SK-N-SH (cell line): ENCODE measurements at regions not wholly inside any gene's neighbourhood (a gene's known extent, or its start where the extent isn't known, plus 50 kb on each side); places are given as distances from the start of the nearest gene placed in this dataset.

Experiments used
- CTCF ChIA-PET: fragments of 300-600, 350-600 bp; formaldehyde crosslinking; extraction: SDS; loops from one replicate; lab custom pipeline; 2021; lab: Yijun Ruan, JAX
- POLR2A ChIA-PET: fragments of 350-600 bp; sonication (Branson Sonifier 250); formaldehyde crosslinking; extraction: SDS; loops from one replicate; lab custom pipeline; 2020; ENCODE audit warnings: antibody characterized with exemption, inconsistent platforms; lab: Yijun Ruan, JAX
- DNase-seq: peaks from one replicate; pipeline ENCODE4 v3.0.0; 2012
- H2AFZ ChIP-seq: fragments of 200-600 bp; sonication (generic); 2 replicates; pipeline ENCODE4 v1.8.1; 2016; ENCODE audit warnings: antibody characterized with exemption, mild to moderate bottlenecking, low read depth
- H3F3A ChIP-seq: fragments of 200-600 bp; sonication (generic); replicated peaks from 2 replicates; pipeline ENCODE3; 2016; ENCODE audit warnings: antibody characterized with exemption, mild to moderate bottlenecking; ENCODE audit not compliant: insufficient read depth
- H3K27ac ChIP-seq, 2 experiments: fragments of 200-500 bp in 1 of 2; fragments of 200-600 bp in 1 of 2; sonication (Bioruptor generic) in 1 of 2; sonication (generic), shearing (Covaris generic) in 1 of 2; 2 replicates each; pipeline versions ENCODE4 v1.5.1 to v1.6.1; 2014 to 2016; ENCODE audit warnings: low read depth in 2 of 2, inconsistent platforms in 1 of 2, low read length in 1 of 2, mild to moderate bottlenecking in 1 of 2, mixed read lengths in 1 of 2
- H3K27me3 ChIP-seq: fragments of 200-600 bp; sonication (generic), shearing (Covaris generic); 2 replicates; pipeline ENCODE4 v1.6.1; 2016; ENCODE audit warnings: mixed run types; ENCODE audit not compliant: insufficient read depth
- H3K36me3 ChIP-seq, 2 experiments: fragments of 200-500 bp in 1 of 2; fragments of 200-600 bp in 1 of 2; sonication (Bioruptor generic) in 1 of 2; sonication (generic) in 1 of 2; replicated peaks in 1 of 2; 2 replicates each; pipeline versions ENCODE3 to v1.5.1; 2014 to 2016; ENCODE audit warnings: low read length in 1 of 2, mild to moderate bottlenecking in 1 of 2; ENCODE audit not compliant: insufficient read depth in 2 of 2, control insufficient read depth in 1 of 2
- H3K4me1 ChIP-seq, 2 experiments: fragments of 200-500 bp in 1 of 2; fragments of 200-600 bp in 1 of 2; sonication (Bioruptor generic) in 1 of 2; sonication (generic), shearing (Covaris generic) in 1 of 2; 2 replicates each; pipeline versions ENCODE4 v1.5.1 to v1.6.1; 2014 to 2016; ENCODE audit warnings: low read depth in 1 of 2, low read length in 1 of 2, mixed run types in 1 of 2; ENCODE audit not compliant: insufficient read depth in 2 of 2, control insufficient read depth in 1 of 2
- H3K4me2 ChIP-seq: fragments of 200-600 bp; sonication (generic), shearing (Covaris generic); 2 replicates; pipeline ENCODE4 v1.6.1; 2017; ENCODE audit warnings: mixed run types
- H3K4me3 ChIP-seq, 2 experiments: fragments of 200-500 bp in 1 of 2; fragments of 200-600 bp in 1 of 2; sonication (Bioruptor generic) in 1 of 2; sonication (generic), shearing (Covaris generic) in 1 of 2; 2 replicates each; pipeline versions ENCODE4 v1.5.1 to v1.8.1; 2014 to 2016; ENCODE audit warnings: low read depth in 2 of 2, inconsistent platforms in 1 of 2, low read length in 1 of 2, mild to moderate bottlenecking in 1 of 2, mixed read lengths in 1 of 2, moderate library complexity in 1 of 2
- H3K79me2 ChIP-seq: fragments of 200-600 bp; sonication (generic); 2 replicates; pipeline ENCODE4 v1.8.1; 2017; ENCODE audit warnings: mild to moderate bottlenecking; ENCODE audit not compliant: insufficient read depth
- H3K9ac ChIP-seq: fragments of 200-600 bp; sonication (generic); 2 replicates; pipeline ENCODE4 v1.6.1; 2017; ENCODE audit warnings: mixed run types
- H3K9me2 ChIP-seq: fragments of 200-600 bp; sonication (generic); 2 replicates; pipeline ENCODE4 v1.6.1; 2017; ENCODE audit warnings: mixed run types
- H3K9me3 ChIP-seq: fragments of 200-600 bp; sonication (generic); 2 replicates; pipeline ENCODE4 v1.6.1; 2017; ENCODE audit warnings: mixed run types, mild to moderate bottlenecking, moderate library complexity
- H4K20me1 ChIP-seq: fragments of 200-600 bp; sonication (generic); 2 replicates; pipeline ENCODE4 v1.6.1; 2017; ENCODE audit warnings: mild to moderate bottlenecking, mixed run types; ENCODE audit not compliant: insufficient read depth
- CHD2 ChIP-seq: fragments of 150-350 bp; IDR thresholded peaks from 2 replicates; pipeline ENCODE4 v1.6.1; 2018; ENCODE audit warnings: low read length; ENCODE audit not compliant: partially characterized antibody
- ELF1 ChIP-seq: IDR thresholded peaks from 2 replicates; pipeline ENCODE4 v1.4.0; 2012
- EP300 ChIP-seq, 2 experiments: IDR thresholded peaks; 2 replicates each; pipeline versions ENCODE4 v1.4.0 to v1.6.1; 2012; ENCODE audit warnings: borderline replicate concordance in 1 of 2, low read depth in 1 of 2, low read length in 1 of 2
- GABPA ChIP-seq: IDR thresholded peaks from 2 replicates; pipeline ENCODE4 v1.4.0; 2012; ENCODE audit warnings: low read depth, mild to moderate bottlenecking
- JUND ChIP-seq: IDR thresholded peaks from 2 replicates; pipeline ENCODE4 v1.4.0; 2012
- MEF2A ChIP-seq: IDR thresholded peaks from 2 replicates; pipeline ENCODE4 v1.4.0; 2012; ENCODE audit warnings: low read depth, borderline replicate concordance
- MXI1 ChIP-seq: IDR thresholded peaks from 2 replicates; pipeline ENCODE4 v1.6.1; 2012; ENCODE audit warnings: mild to moderate bottlenecking, low read depth, low read length, improper control_type of control experiment
- NFIC ChIP-seq: IDR thresholded peaks from 2 replicates; pipeline ENCODE4 v1.4.0; 2012; ENCODE audit warnings: borderline replicate concordance
- SMC3 ChIP-seq: IDR thresholded peaks from 2 replicates; pipeline ENCODE4 v1.6.1; 2012; ENCODE audit warnings: low read depth, low read length, improper control_type of control experiment
- TEAD4 ChIP-seq: IDR thresholded peaks from 2 replicates; pipeline ENCODE4 v1.4.0; 2012; ENCODE audit warnings: mild to moderate bottlenecking, borderline replicate concordance; ENCODE audit not compliant: insufficient read depth
- YY1 ChIP-seq: IDR thresholded peaks from 2 replicates; pipeline ENCODE4 v1.4.0; 2012; ENCODE audit warnings: low read depth, mild to moderate bottlenecking
- WGBS: methylation state at CpG from one replicate; pipeline ENCODE4 v1.1.6; 2017; ENCODE audit warnings: low lambda C conversion rate; 5-methylcytosine and 5-hydroxymethylcytosine counted together
- TF ChIP-seq, protein P1 (sequence below): IDR thresholded peaks from 2 replicates; pipeline ENCODE4 v1.4.0; 2012; ENCODE audit warnings: low read depth, borderline replicate concordance
- TF ChIP-seq, protein P2 (sequence below): IDR thresholded peaks from 2 replicates; pipeline ENCODE4 v1.4.0; 2012; ENCODE audit warnings: low read depth, borderline replicate concordance
- TF ChIP-seq, protein P3 (sequence below): fragments of 150-350 bp; IDR thresholded peaks from 2 replicates; pipeline ENCODE4 v1.6.1; 2017; ENCODE audit warnings: antibody characterized with exemption, low read length, low read depth, borderline replicate concordance
- TF ChIP-seq, protein P4 (sequence below): IDR thresholded peaks from 2 replicates; pipeline ENCODE4 v1.4.0; 2012; ENCODE audit warnings: low read depth
- TF ChIP-seq, protein P5 (sequence below): fragments of 150-350 bp; IDR thresholded peaks from 2 replicates; pipeline ENCODE4 v1.6.1; 2016; ENCODE audit warnings: mild to moderate bottlenecking, low read depth, low read length

DNA sequence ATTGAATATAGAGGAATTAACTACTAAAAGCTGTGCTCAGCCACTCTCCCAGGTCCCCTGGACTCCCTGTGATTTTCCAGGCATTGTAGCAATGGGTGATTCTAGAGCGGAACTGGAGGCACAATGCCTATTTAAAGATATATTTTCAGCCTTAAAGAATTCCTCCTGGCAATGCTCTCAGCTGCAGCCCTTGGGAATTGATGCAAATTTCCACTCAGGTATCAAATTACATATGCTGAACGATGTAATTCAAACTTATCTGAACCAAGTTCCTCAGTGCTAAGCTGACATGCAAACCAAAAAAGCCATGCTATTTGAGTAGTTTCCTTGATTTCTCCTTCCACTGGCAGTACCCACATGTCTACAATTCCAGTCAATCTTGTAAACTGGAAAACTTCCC is 86.3 kb upstream of the GABRA3 start:
- no peak overlapping the region for H2AFZ ChIP-seq

More for the DNA sequence above, 86.3 kb upstream of the GABRA3 start:
- no peak overlapping the region for H3K4me3 ChIP-seq
- H3K79me2 ChIP-seq, result no peaks in the 10 kb centered on the region
- no peak overlapping the region for H3K9ac ChIP-seq
- H4K20me1 ChIP-seq, result no peaks in the 10 kb centered on the region
- 6% methylated on average over 2 of the region's 2 CpGs for WGBS
- ChIA-PET CTCF (interaction anchor here (1.2 kb wide), 1 partner anchor 23 kb away, joined by 3 read pairs; no protein-coding TSS in a partner anchor), POLR2A (no interaction called here)
- TF ChIP-seq GABPA (no peak), MEF2A (no peak), ELF1 (no peak), EP300 (IDR thresholded peaks at IDR 0.05; ENCODE audit: borderline replicate concordance in 1 of 2, low read depth in 1 of 2, low read length in 1 of 2) (no peak), MXI1 (no peak), CHD2 (no peak), YY1 (no peak), TEAD4 (no peak), NFIC (no peak), SMC3 (no peak), JUND (no peak)
- TF ChIP-seq, protein P1, sequence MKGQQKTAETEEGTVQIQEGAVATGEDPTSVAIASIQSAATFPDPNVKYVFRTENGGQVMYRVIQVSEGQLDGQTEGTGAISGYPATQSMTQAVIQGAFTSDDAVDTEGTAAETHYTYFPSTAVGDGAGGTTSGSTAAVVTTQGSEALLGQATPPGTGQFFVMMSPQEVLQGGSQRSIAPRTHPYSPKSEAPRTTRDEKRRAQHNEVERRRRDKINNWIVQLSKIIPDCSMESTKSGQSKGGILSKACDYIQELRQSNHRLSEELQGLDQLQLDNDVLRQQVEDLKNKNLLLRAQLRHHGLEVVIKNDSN, result no peak
- TF ChIP-seq, protein P2, sequence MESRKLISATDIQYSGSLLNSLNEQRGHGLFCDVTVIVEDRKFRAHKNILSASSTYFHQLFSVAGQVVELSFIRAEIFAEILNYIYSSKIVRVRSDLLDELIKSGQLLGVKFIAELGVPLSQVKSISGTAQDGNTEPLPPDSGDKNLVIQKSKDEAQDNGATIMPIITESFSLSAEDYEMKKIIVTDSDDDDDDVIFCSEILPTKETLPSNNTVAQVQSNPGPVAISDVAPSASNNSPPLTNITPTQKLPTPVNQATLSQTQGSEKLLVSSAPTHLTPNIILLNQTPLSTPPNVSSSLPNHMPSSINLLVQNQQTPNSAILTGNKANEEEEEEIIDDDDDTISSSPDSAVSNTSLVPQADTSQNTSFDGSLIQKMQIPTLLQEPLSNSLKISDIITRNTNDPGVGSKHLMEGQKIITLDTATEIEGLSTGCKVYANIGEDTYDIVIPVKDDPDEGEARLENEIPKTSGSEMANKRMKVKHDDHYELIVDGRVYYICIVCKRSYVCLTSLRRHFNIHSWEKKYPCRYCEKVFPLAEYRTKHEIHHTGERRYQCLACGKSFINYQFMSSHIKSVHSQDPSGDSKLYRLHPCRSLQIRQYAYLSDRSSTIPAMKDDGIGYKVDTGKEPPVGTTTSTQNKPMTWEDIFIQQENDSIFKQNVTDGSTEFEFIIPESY, result no peak
- TF ChIP-seq, protein P3, sequence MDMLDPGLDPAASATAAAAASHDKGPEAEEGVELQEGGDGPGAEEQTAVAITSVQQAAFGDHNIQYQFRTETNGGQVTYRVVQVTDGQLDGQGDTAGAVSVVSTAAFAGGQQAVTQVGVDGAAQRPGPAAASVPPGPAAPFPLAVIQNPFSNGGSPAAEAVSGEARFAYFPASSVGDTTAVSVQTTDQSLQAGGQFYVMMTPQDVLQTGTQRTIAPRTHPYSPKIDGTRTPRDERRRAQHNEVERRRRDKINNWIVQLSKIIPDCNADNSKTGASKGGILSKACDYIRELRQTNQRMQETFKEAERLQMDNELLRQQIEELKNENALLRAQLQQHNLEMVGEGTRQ, result no peak
- TF ChIP-seq, protein P4, sequence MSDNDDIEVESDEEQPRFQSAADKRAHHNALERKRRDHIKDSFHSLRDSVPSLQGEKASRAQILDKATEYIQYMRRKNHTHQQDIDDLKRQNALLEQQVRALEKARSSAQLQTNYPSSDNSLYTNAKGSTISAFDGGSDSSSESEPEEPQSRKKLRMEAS, result no peak
- TF ChIP-seq, protein P5, sequence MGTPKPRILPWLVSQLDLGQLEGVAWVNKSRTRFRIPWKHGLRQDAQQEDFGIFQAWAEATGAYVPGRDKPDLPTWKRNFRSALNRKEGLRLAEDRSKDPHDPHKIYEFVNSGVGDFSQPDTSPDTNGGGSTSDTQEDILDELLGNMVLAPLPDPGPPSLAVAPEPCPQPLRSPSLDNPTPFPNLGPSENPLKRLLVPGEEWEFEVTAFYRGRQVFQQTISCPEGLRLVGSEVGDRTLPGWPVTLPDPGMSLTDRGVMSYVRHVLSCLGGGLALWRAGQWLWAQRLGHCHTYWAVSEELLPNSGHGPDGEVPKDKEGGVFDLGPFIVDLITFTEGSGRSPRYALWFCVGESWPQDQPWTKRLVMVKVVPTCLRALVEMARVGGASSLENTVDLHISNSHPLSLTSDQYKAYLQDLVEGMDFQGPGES, result no peak
- no peaks in the 10 kb centered on the region for H3K4me1 ChIP-seq
- no peaks in the 10 kb centered on the region for H3K36me3 ChIP-seq
- no peaks in the 10 kb centered on the region for H3K9me3 ChIP-seq
- H3K9me2 ChIP-seq, result no peaks in the 10 kb centered on the region
- no peaks in the 10 kb centered on the region for H3K27me3 ChIP-seq
- no peak overlapping the region for H3K4me2 ChIP-seq
- H3K27ac ChIP-seq, result no peak overlapping the region
- no peaks in the 10 kb centered on the region for H3F3A ChIP-seq
- no peak for DNase-seq
